GM21381 (cell line): ENCODE measurements at regions not wholly inside any gene's neighbourhood (a gene's known extent, or its start where the extent isn't known, plus 50 kb on each side); places are given as distances from the start of the nearest gene placed in this dataset.

Experiments used
- ATAC-seq: cut with Tn5 transposase; IDR thresholded peaks from one replicate; pipeline ENCODE4 v1.9.1; 2021; ENCODE audit warnings: mild to moderate bottlenecking, moderate library complexity; ENCODE audit not compliant: unreplicated experiment

GRCh38 chrX:14476205-14476604 lies 53.1 kb upstream of the GLRA2 start:
- no peak for ATAC-seq

GRCh38 chrX:14449773-14450172 lies 79.6 kb upstream of the GLRA2 start:
- no peak for ATAC-seq

- ATAC-seq = no peak
Observed at GRCh38 chrX:14448406-14448805, 80.9 kb upstream of the GLRA2 start.

- no peak for ATAC-seq
Observed at GRCh38 chrX:14440106-14440505, 89.2 kb upstream of the GLRA2 start.

GRCh38 chrX:14427614-14428013 lies 101.7 kb upstream of the GLRA2 start:
- no peak for ATAC-seq

DNA sequence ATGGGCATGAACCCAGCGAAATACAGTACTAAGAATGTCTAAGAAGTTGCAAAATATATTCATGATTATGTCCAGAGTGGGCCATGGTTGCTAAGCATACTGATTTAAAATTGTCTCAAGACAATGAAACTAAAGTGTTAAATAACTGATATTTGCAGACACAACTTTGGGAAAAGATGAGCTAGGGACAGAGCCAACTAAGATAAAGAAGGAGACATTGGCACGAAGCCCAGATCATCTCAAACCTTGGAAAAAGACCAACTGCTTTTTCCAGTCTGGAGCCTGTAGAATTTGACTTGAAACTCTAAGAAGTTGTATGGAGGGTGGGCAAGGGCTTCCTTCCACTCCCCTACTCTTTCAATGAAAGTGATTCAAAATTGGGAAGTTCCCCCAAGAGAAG lies 108.5 kb upstream of the GLRA2 start:
- ATAC-seq = no peak

GRCh38 chrX:14412686-14413085 lies 116.7 kb upstream of the GLRA2 start:
- ATAC-seq = no peak

GRCh38 chrX:14411326-14411725 lies 118.0 kb upstream of the GLRA2 start:
- no peak for ATAC-seq

DNA sequence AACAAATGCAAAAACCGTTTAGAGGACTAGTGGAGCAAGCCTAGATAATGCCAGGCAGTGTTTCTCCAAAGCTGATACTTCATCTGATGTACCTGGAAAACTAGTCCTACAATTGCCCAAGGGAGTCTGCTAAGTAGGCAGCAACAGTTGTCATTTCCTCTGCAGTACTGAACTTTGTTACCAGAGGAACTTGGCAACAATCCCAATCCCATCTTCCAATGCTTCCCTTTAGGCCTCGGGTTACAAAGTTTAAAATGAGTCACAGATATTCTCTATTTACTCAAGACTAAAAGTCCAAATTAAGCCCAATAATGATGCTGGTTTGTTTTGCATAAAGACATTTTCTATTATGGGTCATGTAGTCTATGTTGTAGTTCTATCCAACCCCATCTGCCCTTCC lies 120.0 kb upstream of the GLRA2 start:
- no peak for ATAC-seq

DNA sequence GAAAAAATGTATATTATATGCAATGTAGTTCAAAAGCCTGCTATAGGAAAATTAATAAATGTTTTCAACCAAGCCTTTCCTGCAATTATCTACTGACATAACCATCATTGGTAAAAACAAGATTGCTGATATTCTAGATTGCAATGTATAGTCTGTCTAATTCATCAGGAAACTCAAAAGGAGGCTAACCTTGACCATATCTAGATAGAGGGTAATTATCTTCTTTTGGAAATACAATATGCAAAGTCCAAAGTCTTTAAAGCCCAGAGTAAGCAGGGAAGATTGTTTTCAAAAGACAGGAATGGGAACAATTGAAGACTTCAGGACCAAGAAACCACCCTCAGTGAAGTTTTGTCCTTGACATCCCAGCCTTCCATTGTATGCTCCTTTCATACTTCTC lies 123.1 kb upstream of the GLRA2 start:
- no peak for ATAC-seq

- ATAC-seq = no peak
Observed at GRCh38 chrX:14398725-14399124, 130.6 kb upstream of the GLRA2 start.

- no peak for ATAC-seq
Observed at GRCh38 chrX:14389682-14390081, 139.7 kb upstream of the GLRA2 start.

- no peak for ATAC-seq
Observed at GRCh38 chrX:14386981-14387380, 142.4 kb upstream of the GLRA2 start.

GRCh38 chrX:14380044-14380443 lies 149.3 kb upstream of the GLRA2 start:
- no peak for ATAC-seq

- no peak for ATAC-seq
Observed at GRCh38 chrX:14377427-14377826, 151.9 kb upstream of the GLRA2 start.

DNA sequence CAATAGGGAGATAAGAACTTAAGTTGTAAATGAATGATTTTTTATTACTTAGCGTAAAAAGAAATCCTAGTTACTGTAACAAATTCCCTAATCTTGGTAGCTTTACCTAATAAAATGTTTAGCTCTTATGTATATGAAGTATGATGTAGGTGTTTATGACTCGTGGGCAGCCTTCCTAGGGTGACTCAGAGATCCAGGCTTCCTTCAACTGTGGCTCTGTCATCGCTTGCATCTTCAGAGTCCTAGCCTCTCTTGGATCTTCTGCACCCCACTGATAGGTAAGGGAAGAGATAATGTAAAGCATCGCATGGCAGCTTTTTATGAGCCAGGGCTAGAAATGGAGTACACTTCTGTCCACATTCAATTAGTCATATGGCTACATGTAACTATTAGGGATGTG lies 165.6 kb upstream of the GLRA2 start:
- no peak for ATAC-seq

DNA sequence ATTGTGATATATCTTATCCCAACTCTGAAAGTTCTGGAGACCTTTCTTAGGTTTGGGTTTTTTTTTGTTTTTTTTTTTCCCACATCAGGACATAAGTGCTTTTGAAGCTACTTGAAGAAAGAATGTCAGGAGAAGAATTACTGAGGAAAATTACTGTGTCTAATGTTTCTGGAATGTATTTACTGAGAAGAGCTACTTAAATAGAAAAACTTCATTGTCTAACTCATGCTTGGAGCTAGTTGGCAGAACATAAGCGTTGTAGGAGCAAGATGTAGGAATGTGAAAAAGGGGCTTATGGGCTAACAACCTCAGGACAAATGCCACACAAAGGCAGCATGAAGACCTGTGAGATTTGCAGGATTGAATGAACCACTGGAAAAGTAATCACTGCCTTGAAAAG lies 166.6 kb upstream of the GLRA2 start:
- no peak for ATAC-seq

DNA sequence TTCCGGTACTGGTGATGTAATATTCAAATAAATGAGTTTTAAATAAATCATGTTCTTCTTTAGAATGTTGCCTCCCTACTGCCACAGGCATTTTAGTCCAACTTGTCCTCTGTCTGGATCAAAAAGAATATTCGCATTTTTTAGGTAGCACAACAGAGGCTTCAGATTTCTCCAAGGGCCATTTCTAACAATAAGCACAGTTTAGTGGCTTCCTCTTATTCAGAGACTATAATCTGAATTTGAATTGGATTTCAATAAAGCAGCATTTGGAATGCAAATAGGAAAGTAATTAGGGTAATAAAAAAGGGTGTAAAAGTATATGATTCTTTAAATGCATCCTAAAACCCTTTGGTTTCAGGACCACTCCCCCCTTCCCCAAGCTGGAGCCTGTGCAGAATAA lies 167.9 kb upstream of the GLRA2 start:
- ATAC-seq = no peak

- no peak for ATAC-seq
Observed at GRCh38 chrX:14359727-14360126, 169.6 kb upstream of the GLRA2 start.

GRCh38 chrX:14359316-14359715 lies 170.0 kb upstream of the GLRA2 start:
- no peak for ATAC-seq

DNA sequence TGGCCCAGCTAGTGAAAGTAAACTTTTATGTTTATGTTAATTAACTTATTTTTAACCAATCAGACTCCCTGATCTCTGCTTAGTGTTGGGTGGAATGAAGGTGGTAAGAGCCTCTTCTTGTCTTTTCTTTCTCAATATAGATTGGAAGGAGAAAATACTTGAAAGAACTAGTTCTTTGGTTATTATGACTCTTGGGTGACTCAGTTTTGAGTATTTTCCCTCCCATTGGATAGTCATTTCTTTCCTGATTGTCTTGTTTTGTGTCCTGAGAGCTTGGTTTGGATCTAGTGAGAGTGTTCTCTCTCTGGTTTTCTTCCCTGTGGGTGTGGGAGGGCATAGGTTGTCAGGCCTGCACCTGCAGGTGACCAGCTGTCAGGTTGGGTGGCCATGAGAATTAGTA lies 172.0 kb upstream of the GLRA2 start:
- ATAC-seq = no peak

DNA sequence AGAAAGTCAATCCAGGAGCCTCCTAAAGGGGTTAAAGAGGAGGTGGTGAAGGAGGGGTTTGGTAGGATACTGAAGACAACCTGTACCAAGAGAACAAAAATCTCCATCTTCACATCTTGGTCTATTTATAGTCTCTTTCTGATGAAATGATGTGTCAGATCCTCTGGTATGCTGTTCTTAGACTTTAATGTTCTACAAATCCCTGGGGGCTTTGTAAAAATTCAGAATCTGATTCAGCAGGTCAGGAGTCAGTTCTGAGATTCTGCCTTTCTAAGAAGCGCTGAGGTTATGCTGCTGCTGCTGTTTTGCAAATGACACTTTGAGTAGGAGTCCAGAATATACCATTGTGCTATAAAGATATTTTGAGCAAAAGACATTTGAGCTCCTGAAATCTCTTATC lies 172.9 kb upstream of the GLRA2 start:
- ATAC-seq = no peak

GRCh38 chrX:14355556-14355955 lies 173.8 kb upstream of the GLRA2 start:
- ATAC-seq = no peak

GRCh38 chrX:14354521-14354920 lies 174.8 kb upstream of the GLRA2 start:
- no peak for ATAC-seq
